Uterus (tissue), 2 donors: ENCODE measurements at regions not wholly inside any gene's neighbourhood (a gene's known extent, or its start where the extent isn't known, plus 50 kb on each side); places are given as distances from the start of the nearest gene placed in this dataset.

Source experiments
- CTCF ChIP-seq, 4 experiments: fragments of 200-600 bp in 2 of 4; fragments of 450-650 bp in 2 of 4; sonication (generic) in 2 of 4; IDR thresholded peaks; one replicate each; pipeline ENCODE4 v1.5.1; 2016 to 2019; ENCODE audit warnings: antibody characterized with exemption in 4 of 4, mild to moderate bottlenecking in 2 of 4, moderate library complexity in 1 of 4
- POLR2A ChIP-seq, 2 donors: fragments of 450-650 bp; IDR thresholded peaks; one replicate each; pipeline ENCODE4 v1.6.1; 2016; ENCODE audit warnings: antibody characterized with exemption in 2 of 2, mild to moderate bottlenecking in 1 of 2, moderate library complexity in 1 of 2

- TF ChIP-seq CTCF (IDR thresholded peaks at IDR 0.05) = no peak
- no peak for TF ChIP-seq POLR2A (IDR thresholded peaks at IDR 0.05)
These were observed 67.6 kb upstream of the ATP10B start for GRCh38 chr5:160919626-160920025.
